ENCODE measurements at regions not wholly inside any gene's neighbourhood (a gene's known extent, or its start where the extent isn't known, plus 50 kb on each side); places are given as distances from the start of the nearest gene placed in this dataset.

- Histone ChIP-seq H3K36me3 (ENCODE audit: low read length) (no peaks in the 10 kb centered on the region), H2AFZ (ENCODE audit: low read depth, low read length, severe bottlenecking) (no peak overlapping the region), H3K4me3 (ENCODE audit: insufficient read depth, low read length, poor library complexity, severe bottlenecking) (no peak overlapping the region), H3K4me2 (ENCODE audit: low read depth, low read length, poor library complexity, severe bottlenecking) (no peak overlapping the region), H3K9ac (ENCODE audit: low read length) (no peak overlapping the region), H3K27ac (ENCODE audit: low read depth, low read length) (no peak overlapping the region), H3K27me3 (ENCODE audit: low read length) (no peaks in the 10 kb centered on the region), H3F3A (ENCODE audit: insufficient read depth) (no peaks in the 10 kb centered on the region), H3K9me3 (ENCODE audit: insufficient read depth, low read length) (no peaks in the 10 kb centered on the region), H3K9me2 (replicated peaks; ENCODE audit: insufficient read depth, low read length) (no peaks in the 10 kb centered on the region), H4K20me1 (ENCODE audit: low read depth, low read length) (no peaks in the 10 kb centered on the region), H3K79me2 (ENCODE audit: insufficient read depth, low read length) (no peaks in the 10 kb centered on the region)
- TF ChIP-seq, protein P1, sequence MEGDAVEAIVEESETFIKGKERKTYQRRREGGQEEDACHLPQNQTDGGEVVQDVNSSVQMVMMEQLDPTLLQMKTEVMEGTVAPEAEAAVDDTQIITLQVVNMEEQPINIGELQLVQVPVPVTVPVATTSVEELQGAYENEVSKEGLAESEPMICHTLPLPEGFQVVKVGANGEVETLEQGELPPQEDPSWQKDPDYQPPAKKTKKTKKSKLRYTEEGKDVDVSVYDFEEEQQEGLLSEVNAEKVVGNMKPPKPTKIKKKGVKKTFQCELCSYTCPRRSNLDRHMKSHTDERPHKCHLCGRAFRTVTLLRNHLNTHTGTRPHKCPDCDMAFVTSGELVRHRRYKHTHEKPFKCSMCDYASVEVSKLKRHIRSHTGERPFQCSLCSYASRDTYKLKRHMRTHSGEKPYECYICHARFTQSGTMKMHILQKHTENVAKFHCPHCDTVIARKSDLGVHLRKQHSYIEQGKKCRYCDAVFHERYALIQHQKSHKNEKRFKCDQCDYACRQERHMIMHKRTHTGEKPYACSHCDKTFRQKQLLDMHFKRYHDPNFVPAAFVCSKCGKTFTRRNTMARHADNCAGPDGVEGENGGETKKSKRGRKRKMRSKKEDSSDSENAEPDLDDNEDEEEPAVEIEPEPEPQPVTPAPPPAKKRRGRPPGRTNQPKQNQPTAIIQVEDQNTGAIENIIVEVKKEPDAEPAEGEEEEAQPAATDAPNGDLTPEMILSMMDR (IDR thresholded peaks at IDR 0.05; ENCODE audit: insufficient read depth, low read length, poor library complexity, severe bottlenecking), result no peak
- no peak for TF ChIP-seq EZH2phosphoT487 (conservative IDR thresholded peaks at IDR 0.05; ENCODE audit: low read length)
Measured at GRCh38 chr12:98325003-98325402, 190.4 kb upstream of the TMPO start.

DNA sequence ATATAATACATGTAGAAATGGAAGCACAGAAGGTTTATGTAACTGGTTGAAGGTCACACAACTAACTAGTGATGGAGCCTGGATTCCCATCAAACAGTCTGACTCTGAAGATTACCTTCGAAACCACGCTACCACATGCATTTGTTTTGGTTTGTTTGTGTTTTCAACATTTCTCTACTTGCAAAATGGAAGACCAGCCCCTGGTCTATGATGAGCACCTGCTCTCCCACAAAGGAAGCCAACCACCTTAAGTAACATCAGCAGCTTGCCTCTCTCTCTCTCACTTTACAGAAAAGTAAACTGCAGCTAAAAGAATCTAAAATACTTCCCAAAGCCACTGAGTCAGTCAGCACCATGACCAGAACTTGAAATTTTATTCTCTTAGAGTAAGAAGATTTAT lies 186.9 kb upstream of the TMPO start:
- Histone ChIP-seq H3F3A (ENCODE audit: insufficient read depth) (no peaks in the 10 kb centered on the region), H3K79me2 (ENCODE audit: insufficient read depth, low read length) (no peaks in the 10 kb centered on the region), H3K4me2 (ENCODE audit: low read depth, low read length, poor library complexity, severe bottlenecking) (no peak overlapping the region), H3K27me3 (ENCODE audit: low read length) (no peaks in the 10 kb centered on the region), H3K36me3 (ENCODE audit: low read length) (no peaks in the 10 kb centered on the region), H3K9ac (ENCODE audit: low read length) (no peak overlapping the region), H3K4me3 (ENCODE audit: insufficient read depth, low read length, poor library complexity, severe bottlenecking) (no peak overlapping the region), H3K9me3 (ENCODE audit: insufficient read depth, low read length) (no peaks in the 10 kb centered on the region), H2AFZ (ENCODE audit: low read depth, low read length, severe bottlenecking) (no peak overlapping the region), H3K27ac (ENCODE audit: low read depth, low read length) (no peak overlapping the region), H3K9me2 (replicated peaks; ENCODE audit: insufficient read depth, low read length) (no peaks in the 10 kb centered on the region), H4K20me1 (ENCODE audit: low read depth, low read length) (no peaks in the 10 kb centered on the region)
- TF ChIP-seq, protein P1 (IDR thresholded peaks at IDR 0.05; ENCODE audit: insufficient read depth, low read length, poor library complexity, severe bottlenecking), result no peak
- TF ChIP-seq EZH2phosphoT487 (conservative IDR thresholded peaks at IDR 0.05; ENCODE audit: low read length), result no peak

GRCh38 chr12:98329589-98329988 lies 185.8 kb upstream of the TMPO start:
- no peak overlapping the region for H3K9ac ChIP-seq (ENCODE audit: low read length)
- H3K4me2 ChIP-seq (ENCODE audit: low read depth, low read length, poor library complexity, severe bottlenecking), result no peak overlapping the region
- no peak overlapping the region for H3K27ac ChIP-seq (ENCODE audit: low read depth, low read length)
- H3K9me2 ChIP-seq (replicated peaks; ENCODE audit: insufficient read depth, low read length), result no peaks in the 10 kb centered on the region
- H3K36me3 ChIP-seq (ENCODE audit: low read length), result no peaks in the 10 kb centered on the region
- H3K79me2 ChIP-seq (ENCODE audit: insufficient read depth, low read length), result no peaks in the 10 kb centered on the region
- H3K9me3 ChIP-seq (ENCODE audit: insufficient read depth, low read length), result no peaks in the 10 kb centered on the region
- no peaks in the 10 kb centered on the region for H3K27me3 ChIP-seq (ENCODE audit: low read length)
- H4K20me1 ChIP-seq (ENCODE audit: low read depth, low read length), result no peaks in the 10 kb centered on the region
- H2AFZ ChIP-seq (ENCODE audit: low read depth, low read length, severe bottlenecking), result no peak overlapping the region
- H3F3A ChIP-seq (ENCODE audit: insufficient read depth), result no peaks in the 10 kb centered on the region
- no peak overlapping the region for H3K4me3 ChIP-seq (ENCODE audit: insufficient read depth, low read length, poor library complexity, severe bottlenecking)
- TF ChIP-seq, protein P1 (IDR thresholded peaks at IDR 0.05; ENCODE audit: insufficient read depth, low read length, poor library complexity, severe bottlenecking), result no peak
- no peak for TF ChIP-seq EZH2phosphoT487 (conservative IDR thresholded peaks at IDR 0.05; ENCODE audit: low read length)
